Thymus (tissue), 11 donors: ENCODE measurements at regions not wholly inside any gene's neighbourhood (a gene's known extent, or its start where the extent isn't known, plus 50 kb on each side); places are given as distances from the start of the nearest gene placed in this dataset.
A peak's percentile ranks its signal among the peaks of the same experiment; 100 is the strongest.

ENCODE experiments used
- DNase-seq, 9 donors: peaks; one replicate each; pipeline ENCODE4 v3.0.0-alpha.2; 2013; ENCODE audit warnings: low spot score in 9 of 9, low read depth in 6 of 9, missing footprints in 1 of 9
- H3K27ac ChIP-seq, 2 donors: one replicate each; pipeline ENCODE4 v1.5.1; 2013; ENCODE audit warnings: control low read depth in 1 of 2, low read depth in 1 of 2, low read length in 1 of 2, mild to moderate bottlenecking in 1 of 2, moderate library complexity in 1 of 2
- H3K27me3 ChIP-seq, 2 donors: one replicate each; pipeline ENCODE4 v1.5.1; 2013; ENCODE audit warnings: low read length in 1 of 2; ENCODE audit not compliant: control insufficient read depth in 2 of 2, insufficient read depth in 1 of 2
- H3K36me3 ChIP-seq, 2 donors: one replicate each; pipeline ENCODE4 v1.5.1; 2013; ENCODE audit warnings: low read length in 1 of 2, mild to moderate bottlenecking in 1 of 2, moderate library complexity in 1 of 2; ENCODE audit not compliant: control insufficient read depth in 2 of 2, insufficient read depth in 2 of 2
- H3K4me1 ChIP-seq, 2 donors: one replicate each; pipeline ENCODE4 v1.5.1; 2013; ENCODE audit warnings: low read length in 2 of 2; ENCODE audit not compliant: control insufficient read depth in 2 of 2, insufficient read depth in 2 of 2
- H3K4me3 ChIP-seq, 2 donors: one replicate each; pipeline ENCODE4 v1.5.1; 2013; ENCODE audit warnings: low read length in 2 of 2, control low read depth in 1 of 2, mild to moderate bottlenecking in 1 of 2
- H3K9me3 ChIP-seq, 2 donors: one replicate each; pipeline ENCODE4 v1.5.1; 2013; ENCODE audit warnings: low read length in 1 of 2, mild to moderate bottlenecking in 1 of 2; ENCODE audit not compliant: control insufficient read depth in 2 of 2, insufficient read depth in 1 of 2
- WGBS: extraction: QIAGEN DNeasy Blood & Tissue Kit; methylation state at CpG from one replicate; pipeline ENCODE4 v1.1.7; 2013; 5-methylcytosine and 5-hydroxymethylcytosine counted together
- donor health status: healthy.

DNA sequence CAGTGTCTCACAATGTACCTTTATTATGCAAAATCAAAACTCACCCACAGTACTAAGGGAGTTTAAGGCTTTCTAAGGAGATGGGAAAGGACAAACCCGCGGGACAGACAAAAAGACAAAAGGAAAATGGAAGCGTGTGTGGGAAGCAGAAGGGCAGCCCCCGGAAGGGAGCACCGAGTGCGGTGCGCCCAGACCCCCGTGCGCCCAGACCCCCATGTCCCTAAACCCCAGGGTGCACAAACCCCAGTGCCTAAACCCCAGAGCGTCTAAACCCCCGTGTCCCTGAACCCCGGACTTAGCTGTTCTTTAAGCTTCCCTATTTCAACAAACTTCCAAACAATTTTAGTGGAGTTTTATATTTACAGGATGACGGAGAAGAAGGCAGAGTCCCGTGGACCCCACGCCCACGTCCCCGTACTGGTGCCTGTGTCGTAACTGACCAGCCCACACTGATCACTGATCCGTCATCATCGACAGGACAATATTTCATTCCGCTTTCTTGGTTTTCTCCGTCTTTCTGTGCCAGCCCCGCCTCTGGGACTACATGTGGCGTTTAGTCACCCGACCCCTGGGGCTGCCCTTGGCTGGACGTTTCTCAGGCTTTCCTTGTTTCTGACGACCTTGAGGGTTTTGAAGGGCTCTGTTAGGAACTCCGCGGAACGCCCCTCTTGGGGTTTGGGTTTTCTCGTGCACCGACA lies 76.9 kb downstream of the RTP5 start:
- H3K27me3 ChIP-seq, result no peaks in the 10 kb centered on the region
- peaks cover 10 to 12% of the 10 kb centered on the region in 2 donors for H3K4me1 ChIP-seq
- no peaks in the 10 kb centered on the region for H3K9me3 ChIP-seq
- no peak for DNase-seq
- WGBS, result 94% methylated on average over 32 of the region's 32 CpGs
- H3K27ac ChIP-seq, result no peak overlapping the region
- no peaks in the 10 kb centered on the region for H3K36me3 ChIP-seq
- no peak overlapping the region for H3K4me3 ChIP-seq

DNA sequence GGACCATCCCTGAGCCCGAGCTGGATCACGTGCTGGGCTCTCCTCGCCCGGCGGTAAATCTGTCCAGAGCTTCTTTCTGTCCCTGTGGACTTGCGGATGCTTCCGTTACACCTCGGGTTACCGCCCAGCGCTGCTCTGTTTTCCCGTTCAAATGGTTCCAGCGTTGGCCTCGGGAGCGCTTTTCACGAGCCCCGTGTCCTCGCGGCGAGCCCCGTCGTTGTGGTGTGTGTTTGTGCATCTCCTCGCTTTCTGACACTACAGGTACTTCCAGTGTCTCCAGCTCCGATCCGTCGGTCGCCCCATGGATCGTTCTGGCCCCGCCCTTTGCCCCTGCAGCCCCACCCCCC lies 77.4 kb downstream of the RTP5 start:
- Histone ChIP-seq H3K9me3 (no peaks in the 10 kb centered on the region), H3K27me3 (no peaks in the 10 kb centered on the region), H3K4me3 (no peak overlapping the region), H3K27ac (no peak overlapping the region), H3K4me1 (peaks cover 14 to 15% of the 10 kb centered on the region in 2 donors), H3K36me3 (peaks cover 0 to 2% of the 10 kb centered on the region in 2 donors)
- no peak for DNase-seq
- WGBS, result 97% methylated on average over 28 of the region's 28 CpGs

- no peak overlapping the region for H3K27ac ChIP-seq
- H3K9me3 ChIP-seq, result no peaks in the 10 kb centered on the region
- no peak overlapping the region for H3K4me3 ChIP-seq
- WGBS, result 93% methylated on average over 21 of the region's 21 CpGs
- no peaks in the 10 kb centered on the region for H3K27me3 ChIP-seq
- H3K4me1 ChIP-seq, result peaks cover 16 to 17% of the 10 kb centered on the region in 2 donors
- DNase-seq, result no peak
- peaks cover 0 to 3% of the 10 kb centered on the region in 2 donors for H3K36me3 ChIP-seq
Measured at GRCh38 chr2:241947401-241947800, 77.9 kb downstream of the RTP5 start.

DNA sequence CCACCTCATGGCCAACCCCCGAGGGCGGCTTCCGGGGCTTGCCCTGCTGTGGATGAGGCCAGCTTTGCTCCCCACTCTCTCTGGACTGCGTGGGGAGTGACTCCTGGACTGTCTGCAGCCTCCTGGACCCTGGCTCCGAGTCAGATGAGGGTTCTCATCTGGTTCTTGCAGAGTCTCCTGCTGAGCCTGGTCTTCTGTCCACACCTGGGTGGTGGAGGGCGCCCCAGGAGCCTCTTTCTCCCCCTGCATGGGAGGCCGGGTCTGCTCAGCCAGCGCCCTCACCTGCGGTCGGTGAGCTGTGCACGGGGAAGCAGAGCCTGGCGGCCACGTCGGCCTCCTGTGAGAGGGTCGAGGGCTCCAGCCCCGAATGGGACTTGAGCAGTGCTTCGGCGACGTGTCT lies 78.3 kb downstream of the RTP5 start:
- Histone ChIP-seq H3K9me3 (no peaks in the 10 kb centered on the region), H3K4me3 (no peak overlapping the region), H3K36me3 (peaks cover 0 to 3% of the 10 kb centered on the region in 2 donors), H3K4me1 (peaks cover 16 to 17% of the 10 kb centered on the region in 2 donors), H3K27me3 (no peaks in the 10 kb centered on the region), H3K27ac (no peak overlapping the region)
- 97% methylated on average over 19 of the region's 19 CpGs for WGBS
- DNase-seq, result no peak

- Histone ChIP-seq H3K36me3 (peaks cover 0 to 3% of the 10 kb centered on the region in 2 donors), H3K9me3 (no peaks in the 10 kb centered on the region), H3K27ac (no peak overlapping the region), H3K27me3 (no peaks in the 10 kb centered on the region), H3K4me1 (peaks cover 16 to 17% of the 10 kb centered on the region in 2 donors), H3K4me3 (no peak overlapping the region)
- no peak for DNase-seq
- WGBS, result 73% methylated on average over 8 of the region's 8 CpGs
Measured at GRCh38 chr2:241948299-241948897, 78.9 kb downstream of the RTP5 start.

DNA sequence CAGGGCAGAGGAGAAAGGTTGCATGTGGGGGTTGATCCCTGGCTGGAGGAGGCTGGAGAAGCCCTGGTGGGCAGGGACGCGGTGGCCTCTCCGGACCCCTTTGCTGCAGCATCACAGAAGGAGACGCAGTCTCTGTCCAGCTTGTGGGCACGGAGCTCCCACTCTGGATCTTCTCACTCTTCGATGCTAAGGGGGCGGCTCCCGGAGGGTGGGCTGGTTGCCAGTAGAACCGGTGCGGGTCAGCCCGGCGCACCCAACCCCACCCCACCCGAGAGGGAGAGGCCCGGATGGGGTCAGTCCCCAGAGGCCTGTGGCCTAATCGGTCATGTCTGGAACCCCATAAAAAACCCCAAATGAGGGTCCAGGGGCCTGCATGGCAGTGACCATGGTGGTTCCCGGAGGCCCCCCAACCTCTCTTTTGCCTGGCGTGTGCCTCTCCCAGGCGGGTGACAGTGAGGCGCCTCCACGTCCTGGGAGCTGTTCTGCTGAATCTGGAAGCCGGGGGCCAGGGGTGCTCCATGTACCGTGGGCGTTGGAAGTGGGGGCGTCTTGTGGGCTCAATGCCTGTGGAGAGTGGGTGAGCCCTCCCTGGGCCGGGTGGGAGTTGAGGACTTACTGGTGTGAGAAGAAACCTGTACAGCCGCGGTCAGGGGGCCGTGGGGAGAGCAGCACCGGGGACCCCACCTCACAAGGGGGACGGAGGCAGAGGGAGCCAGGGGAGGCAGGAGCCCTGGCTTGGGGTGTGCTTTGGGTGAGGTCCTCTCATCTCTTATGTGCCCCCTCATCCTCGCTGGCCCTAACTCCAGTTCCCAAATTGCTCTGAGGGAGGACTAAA lies 79.6 kb downstream of the RTP5 start:
- Histone ChIP-seq H3K9me3 (no peaks in the 10 kb centered on the region), H3K4me3 (no peak overlapping the region), H3K4me1 (peaks cover 16 to 17% of the 10 kb centered on the region in 2 donors), H3K27ac (no peak overlapping the region), H3K36me3 (peaks cover 0 to 3% of the 10 kb centered on the region in 2 donors), H3K27me3 (no peaks in the 10 kb centered on the region)
- no peak for DNase-seq
- 93% methylated on average over 31 of the region's 31 CpGs for WGBS

DNA sequence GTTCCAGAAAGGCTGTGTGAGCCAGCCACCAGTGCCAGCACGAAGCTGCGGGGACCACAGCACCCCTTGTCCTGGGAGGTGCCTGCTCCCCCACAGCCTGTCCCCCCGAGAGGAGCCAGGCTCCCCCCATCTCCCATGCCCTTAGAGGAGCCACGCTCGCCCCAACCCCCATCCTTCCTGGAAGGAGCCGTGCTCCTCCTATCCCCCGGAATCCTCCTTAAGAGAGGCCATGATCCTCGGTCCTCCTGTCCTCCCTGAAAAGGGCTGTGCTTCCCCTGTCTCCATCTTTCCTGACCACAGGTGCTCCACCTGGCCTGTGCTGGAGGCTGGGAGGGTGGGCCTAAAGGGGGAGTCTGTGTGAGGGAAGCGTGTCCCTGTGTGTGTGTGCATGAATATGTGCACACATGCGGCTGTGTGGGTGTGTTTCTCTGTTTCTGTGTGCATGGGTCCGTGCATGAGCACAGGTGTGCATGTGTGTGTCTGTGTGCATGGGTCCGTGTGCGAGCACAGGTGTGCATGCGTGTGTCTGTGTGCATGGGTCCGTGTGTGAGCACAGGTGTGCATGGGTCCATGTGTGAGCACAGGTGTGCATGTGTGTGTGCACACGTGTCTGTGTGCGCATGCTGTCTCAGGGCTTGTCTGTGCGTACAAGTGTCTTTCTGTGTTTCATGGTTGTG lies 80.3 kb downstream of the RTP5 start:
- Histone ChIP-seq H3K4me1 (peaks cover 16 to 17% of the 10 kb centered on the region in 2 donors), H3K4me3 (no peak overlapping the region), H3K27ac (no peak overlapping the region), H3K9me3 (no peaks in the 10 kb centered on the region), H3K36me3 (peaks cover 0 to 3% of the 10 kb centered on the region in 2 donors), H3K27me3 (no peaks in the 10 kb centered on the region)
- DNase-seq, result no peak
- WGBS, result 96% methylated on average over 18 of the region's 18 CpGs

DNA sequence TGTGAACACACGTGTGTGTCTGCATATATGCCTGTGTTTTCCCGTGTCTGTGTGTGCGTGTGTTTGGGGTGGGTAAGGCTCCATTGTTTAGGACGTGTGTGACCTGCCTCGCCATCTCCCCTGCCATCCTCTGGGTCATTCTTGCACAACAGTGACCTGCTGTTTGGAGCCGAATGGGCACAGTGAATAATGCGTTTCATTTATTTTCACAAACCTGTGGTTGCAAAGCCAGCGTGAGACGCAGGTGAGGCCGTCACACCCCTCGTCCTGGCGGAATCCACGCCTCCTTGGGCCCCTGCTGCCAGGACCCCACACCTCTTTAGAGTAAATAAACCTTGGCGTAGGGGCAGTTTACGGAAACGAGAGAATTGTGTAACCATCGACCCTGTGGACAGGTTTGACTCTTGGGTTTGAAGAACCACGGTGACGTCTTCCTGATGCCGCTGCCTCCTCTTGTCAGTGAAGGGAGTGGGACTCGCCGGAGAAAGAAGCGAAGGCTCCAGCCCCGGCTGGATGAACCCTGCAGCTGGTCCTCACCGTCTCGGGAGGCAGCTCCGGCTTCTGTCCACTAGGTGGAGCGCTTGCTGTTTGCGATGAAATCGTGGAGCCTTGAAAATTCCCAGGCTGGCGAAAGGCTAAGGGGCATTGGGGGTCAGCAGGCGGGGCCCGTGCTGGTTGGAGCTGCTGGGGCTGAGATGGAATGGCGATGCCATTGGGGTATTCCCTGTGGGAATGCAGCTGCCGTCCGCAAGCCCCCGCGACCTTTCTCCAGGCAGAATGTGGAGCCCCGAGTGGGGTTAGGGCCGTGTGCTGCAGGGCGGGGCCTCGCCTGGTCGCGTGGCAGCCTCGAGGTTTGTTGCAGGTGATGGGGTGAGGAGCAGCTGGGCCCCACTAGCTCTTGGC lies 81.1 kb downstream of the RTP5 start:
- Histone ChIP-seq H3K4me1 (peaks cover 16 to 17% of the 10 kb centered on the region in 2 donors), H3K27me3 (no peaks in the 10 kb centered on the region), H3K4me3 (no peak overlapping the region), H3K9me3 (no peaks in the 10 kb centered on the region), H3K36me3 (peaks cover 0 to 3% of the 10 kb centered on the region in 2 donors), H3K27ac (peak overlapping the region; percentile 28 to 56)
- WGBS, result 56% methylated on average over 45 of the region's 45 CpGs
- peak; percentile 25 to 75 (median 50) for DNase-seq
